GM10248 (cell line): ENCODE measurements at regions not wholly inside any gene's neighbourhood (a gene's known extent, or its start where the extent isn't known, plus 50 kb on each side); places are given as distances from the start of the nearest gene placed in this dataset.

ENCODE experiments used
- CTCF ChIA-PET: fragments of 300-600 bp; sonication (Branson Sonifier 250); formaldehyde crosslinking; extraction: SDS; loops from one replicate; lab custom pipeline; 2021; ENCODE audit warnings: antibody characterized with exemption; lab: Yijun Ruan, JAX
- POLR2A ChIA-PET: fragments of 350-650 bp; sonication (Branson Sonifier 250); formaldehyde crosslinking; extraction: SDS; loops from one replicate; lab custom pipeline; 2020; ENCODE audit warnings: antibody characterized with exemption; lab: Yijun Ruan, JAX
- DNase-seq: peaks from one replicate; pipeline ENCODE4 v3.0.0; 2012; ENCODE audit errors: extremely low spot score
- TF ChIP-seq, protein P1 (sequence below): IDR thresholded peaks from 2 replicates; pipeline ENCODE4 v1.5.1; 2012; ENCODE audit warnings: mild to moderate bottlenecking, low read depth; ENCODE audit errors: extremely low read depth, missing control alignments, control extremely low read depth

DNA sequence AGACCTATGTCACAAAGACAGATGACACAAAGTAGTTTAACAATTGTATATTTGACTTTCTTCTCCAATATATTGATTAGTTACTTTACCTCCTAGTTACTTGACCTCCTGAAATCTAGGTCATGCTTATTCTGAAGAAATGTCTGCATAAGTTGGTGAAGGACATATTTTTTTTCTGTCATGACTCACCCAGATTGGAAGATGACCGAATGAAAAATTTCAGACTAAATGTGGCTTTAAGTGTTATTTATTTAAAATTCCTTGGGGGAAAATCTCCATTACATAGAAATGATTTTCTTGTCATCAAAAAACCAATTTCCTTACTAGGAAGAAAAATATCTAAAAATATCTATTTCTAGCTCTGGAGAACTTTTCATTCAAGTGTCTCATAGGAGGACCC lies 217.1 kb downstream of the POSTN start:
- no peak for DNase-seq
- ChIA-PET POLR2A (no interaction called here), CTCF (no interaction called here)
- TF ChIP-seq, protein P1, sequence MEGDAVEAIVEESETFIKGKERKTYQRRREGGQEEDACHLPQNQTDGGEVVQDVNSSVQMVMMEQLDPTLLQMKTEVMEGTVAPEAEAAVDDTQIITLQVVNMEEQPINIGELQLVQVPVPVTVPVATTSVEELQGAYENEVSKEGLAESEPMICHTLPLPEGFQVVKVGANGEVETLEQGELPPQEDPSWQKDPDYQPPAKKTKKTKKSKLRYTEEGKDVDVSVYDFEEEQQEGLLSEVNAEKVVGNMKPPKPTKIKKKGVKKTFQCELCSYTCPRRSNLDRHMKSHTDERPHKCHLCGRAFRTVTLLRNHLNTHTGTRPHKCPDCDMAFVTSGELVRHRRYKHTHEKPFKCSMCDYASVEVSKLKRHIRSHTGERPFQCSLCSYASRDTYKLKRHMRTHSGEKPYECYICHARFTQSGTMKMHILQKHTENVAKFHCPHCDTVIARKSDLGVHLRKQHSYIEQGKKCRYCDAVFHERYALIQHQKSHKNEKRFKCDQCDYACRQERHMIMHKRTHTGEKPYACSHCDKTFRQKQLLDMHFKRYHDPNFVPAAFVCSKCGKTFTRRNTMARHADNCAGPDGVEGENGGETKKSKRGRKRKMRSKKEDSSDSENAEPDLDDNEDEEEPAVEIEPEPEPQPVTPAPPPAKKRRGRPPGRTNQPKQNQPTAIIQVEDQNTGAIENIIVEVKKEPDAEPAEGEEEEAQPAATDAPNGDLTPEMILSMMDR, result no peak

DNA sequence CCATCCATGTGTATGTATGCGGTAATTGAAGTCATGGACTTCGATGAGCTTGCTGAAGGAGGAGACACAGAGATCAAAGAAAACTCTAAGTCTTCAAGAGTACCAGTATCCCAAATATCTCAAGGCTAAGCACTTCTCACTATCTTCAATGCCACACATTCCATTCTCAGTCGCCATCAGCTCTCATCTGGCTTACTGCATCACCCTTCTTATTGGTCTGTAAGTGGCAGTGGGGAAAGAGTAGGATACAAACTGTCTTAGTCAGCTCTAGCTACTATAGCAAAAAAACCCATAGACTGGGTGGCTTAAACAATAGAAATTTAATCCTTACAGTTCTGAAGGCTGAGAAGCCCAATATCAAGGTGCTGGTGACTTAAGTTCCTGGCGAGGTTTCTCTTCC lies 218.7 kb downstream of the POSTN start:
- DNase-seq, result no peak
- ChIA-PET CTCF (no interaction called here), POLR2A (no interaction called here)
- TF ChIP-seq, protein P1, result no peak

DNA sequence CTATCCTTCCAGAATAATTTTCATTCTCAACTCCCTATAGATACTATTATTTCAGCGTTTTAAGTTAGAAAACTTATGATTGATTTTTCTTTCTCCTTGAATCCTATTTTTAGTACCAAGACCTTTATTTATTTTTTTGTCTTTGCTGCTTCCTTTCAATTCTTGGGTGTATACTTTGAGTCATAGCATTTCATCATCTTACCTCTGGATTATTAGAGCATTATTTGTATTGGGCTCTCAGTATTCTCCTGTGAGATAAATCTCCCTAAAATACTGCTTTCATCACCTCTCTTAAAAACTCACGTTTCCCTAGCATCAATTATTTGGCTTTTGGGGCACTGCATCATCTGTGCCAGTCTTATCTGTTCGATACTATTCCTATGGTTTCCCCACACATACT lies 222.8 kb downstream of the POSTN start:
- POLR2A ChIA-PET, result no interaction called here
- TF ChIP-seq, protein P1, result no peak
- DNase-seq, result no peak
- CTCF ChIA-PET, result no interaction called here

DNA sequence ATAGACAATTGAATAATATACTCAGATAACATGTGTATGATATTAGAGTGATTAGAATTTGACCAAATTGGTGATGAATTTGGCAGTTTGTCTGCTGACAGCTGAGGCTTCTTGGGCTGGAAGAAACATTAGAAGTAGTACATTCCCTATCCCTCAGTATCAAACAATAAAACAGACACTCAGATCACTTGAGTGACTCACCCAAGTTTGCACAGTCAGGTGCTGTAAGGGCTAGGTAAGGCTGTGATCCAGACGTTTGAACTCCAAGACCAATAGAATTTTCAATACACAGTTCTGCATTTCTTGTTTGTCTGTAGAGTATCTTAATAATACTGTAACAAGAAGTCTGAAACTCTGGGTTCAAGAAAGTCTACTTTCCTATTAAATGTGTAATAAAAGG lies 223.5 kb downstream of the POSTN start:
- TF ChIP-seq, protein P1, result no peak
- ChIA-PET POLR2A (no interaction called here), CTCF (no interaction called here)
- DNase-seq, result no peak

DNA sequence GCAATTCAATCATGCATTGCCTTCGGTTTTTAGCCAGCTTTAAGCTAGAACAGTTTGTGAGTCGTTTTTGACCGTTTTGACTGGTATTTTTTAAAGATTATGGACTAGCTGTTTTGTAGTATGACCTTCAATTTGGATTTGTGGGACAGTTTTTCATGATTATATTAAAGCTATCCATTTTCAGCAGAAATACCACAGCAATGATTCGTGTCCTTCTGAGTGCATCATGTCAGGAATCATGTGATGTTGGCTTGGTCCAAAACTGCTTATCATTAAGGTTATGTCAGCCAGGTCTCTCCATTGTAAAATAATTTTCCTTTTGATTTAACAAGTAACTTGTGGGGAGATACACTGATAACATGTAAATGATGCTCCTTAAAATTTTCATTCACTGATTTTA lies 229.0 kb downstream of the POSTN start:
- TF ChIP-seq, protein P1, result no peak
- no peak for DNase-seq
- CTCF ChIA-PET, result interaction anchor here (1.0 kb wide), 1 partner anchor 11 kb away, joined by 3 read pairs; no protein-coding TSS in a partner anchor
- POLR2A ChIA-PET, result no interaction called here

DNA sequence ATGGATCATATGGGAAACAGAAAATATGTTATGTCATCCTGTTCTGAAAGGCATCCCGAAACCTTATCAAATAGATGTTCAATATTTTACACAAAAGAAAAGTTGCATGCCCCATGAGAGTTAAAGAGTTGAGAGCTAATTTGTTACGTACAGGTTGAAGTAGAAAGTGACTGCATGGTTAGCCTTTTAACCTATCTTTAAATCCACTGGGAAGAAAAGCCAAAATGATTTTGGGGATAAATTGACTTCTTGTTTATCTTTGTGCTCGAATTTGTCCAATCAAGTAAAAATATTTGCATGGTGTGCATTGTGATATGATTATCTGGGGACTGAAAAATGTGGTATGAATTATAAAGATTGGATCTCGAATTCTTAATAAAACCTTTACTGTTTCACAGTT lies 230.1 kb downstream of the POSTN start:
- ChIA-PET POLR2A (no interaction called here), CTCF (no interaction called here)
- no peak for DNase-seq
- TF ChIP-seq, protein P1, result no peak

DNA sequence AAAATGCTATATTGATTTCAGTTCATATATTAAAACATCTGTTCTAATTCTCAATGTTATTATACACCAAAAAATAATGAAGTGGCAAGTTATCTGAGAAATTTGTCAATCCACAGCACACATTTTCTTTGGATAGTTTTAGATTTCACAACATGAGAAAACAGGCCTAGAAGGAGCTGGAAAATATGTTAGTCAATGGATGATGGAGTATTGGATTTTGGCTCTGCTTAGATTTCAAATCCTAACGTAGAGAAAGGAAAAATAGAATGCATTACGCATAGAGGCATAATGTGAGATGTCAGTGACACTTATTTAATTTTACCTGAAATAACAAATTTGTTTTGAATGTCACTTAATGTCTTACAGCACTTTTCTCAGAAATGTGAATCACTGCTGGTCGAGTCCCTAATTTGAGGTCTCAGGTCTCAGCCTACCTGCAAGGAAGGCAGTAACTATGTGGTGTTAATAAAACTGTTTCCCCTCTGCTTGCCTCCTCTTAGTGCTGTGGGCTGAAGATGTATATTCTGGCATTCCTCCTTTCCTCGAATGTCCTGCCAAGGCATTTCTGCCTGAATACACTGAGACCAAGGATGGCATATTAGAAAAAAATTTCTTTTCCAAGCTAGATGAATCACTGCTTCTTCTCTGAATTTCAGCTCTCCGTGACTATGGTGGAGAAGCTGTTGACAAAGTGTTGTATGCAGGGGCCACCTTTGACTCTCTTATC lies 232.4 kb downstream of the POSTN start:
- ChIA-PET CTCF (no interaction called here), POLR2A (no interaction called here)
- DNase-seq, result no peak
- TF ChIP-seq, protein P1, result no peak
